ENCODE measurements at regions not wholly inside any gene's neighbourhood (a gene's known extent, or its start where the extent isn't known, plus 50 kb on each side); places are given as distances from the start of the nearest gene placed in this dataset.

- no peak for DNase-seq (ENCODE audit: low read depth, low spot score)
- no peak overlapping the region for H3K4me3 ChIP-seq (ENCODE audit: low read length)
Observed at GRCh38 chr4:7128644-7129043, 60.8 kb upstream of the GRPEL1 start.

- no peak for DNase-seq (ENCODE audit: low read depth, low spot score)
- H3K4me3 ChIP-seq (ENCODE audit: low read length): no peak overlapping the region
Observed at GRCh38 chr4:7128234-7128633, 60.4 kb upstream of the GRPEL1 start.

GRCh38 chr4:7127576-7127975, 59.7 kb upstream of the GRPEL1 start:
- DNase-seq (ENCODE audit: low read depth, low spot score): no peak
- H3K4me3 ChIP-seq (ENCODE audit: low read length): no peak overlapping the region

GRCh38 chr4:7126981-7127380, 59.1 kb upstream of the GRPEL1 start:
- no peak for DNase-seq (ENCODE audit: low read depth, low spot score)
- H3K4me3 ChIP-seq (ENCODE audit: low read length): no peak overlapping the region

- H3K4me3 ChIP-seq (ENCODE audit: low read length): no peak overlapping the region
- DNase-seq (ENCODE audit: low read depth, low spot score): no peak
Observed at GRCh38 chr4:7124689-7125442, 57.0 kb upstream of the GRPEL1 start.

GRCh38 chr4:7121866-7122653, 54.2 kb upstream of the GRPEL1 start:
- no peak overlapping the region for H3K4me3 ChIP-seq (ENCODE audit: low read length)
- DNase-seq (ENCODE audit: low read depth, low spot score): no peak

GRCh38 chr4:7121174-7121573, 53.3 kb upstream of the GRPEL1 start:
- H3K4me3 ChIP-seq (ENCODE audit: low read length): no peak overlapping the region
- DNase-seq (ENCODE audit: low read depth, low spot score): no peak

- H3K4me3 ChIP-seq (ENCODE audit: low read length): no peak overlapping the region
- DNase-seq (ENCODE audit: low read depth, low spot score): peak; percentile 41
Observed at GRCh38 chr4:7120341-7120740, 52.5 kb upstream of the GRPEL1 start.

- no peak overlapping the region for H3K4me3 ChIP-seq (ENCODE audit: low read length)
- no peak for DNase-seq (ENCODE audit: low read depth, low spot score)
Observed at GRCh38 chr4:7118013-7118832, 50.4 kb upstream of the GRPEL1 start.
